Activated CD4-positive, alpha-beta T cell treated with anti-CD3 and anti-CD28 coated beads, Interleukin-10, Interleukin-2, amounts not matched to agents 100 ng/mL and 50 ng/mL, durations not matched to agents 16 hours and 8 hours (primary cell): ENCODE measurements at regions not wholly inside any gene's neighbourhood (a gene's known extent, or its start where the extent isn't known, plus 50 kb on each side); places are given as distances from the start of the nearest gene placed in this dataset.
"Not testable (repeated sequence)": the region's sequence is repeated elsewhere in the genome, so short reads cannot be mapped to it uniquely, and the experiment has no call there.

Experiments
- DNase-seq: peaks from one replicate; pipeline ENCODE4 v3.0.0-alpha.2; 2020

- DNase-seq = no peak
These were observed 516.0 kb downstream of the REEP3 start for GRCh38 chr10:64037071-64037661.

- no peak for DNase-seq
These were observed 516.9 kb downstream of the REEP3 start for GRCh38 chr10:64038107-64038506.

- DNase-seq = no peak
These were observed 518.0 kb downstream of the REEP3 start for GRCh38 chr10:64039198-64039597.

GRCh38 chr10:64040781-64041180 is 519.6 kb downstream of the REEP3 start:
- no peak for DNase-seq

GRCh38 chr10:64041185-64041988 is 520.2 kb downstream of the REEP3 start:
- peak; percentile 90 for DNase-seq

- DNase-seq = no peak
These were observed 520.8 kb downstream of the REEP3 start for GRCh38 chr10:64041989-64042490.

GRCh38 chr10:64044098-64044497 is 522.9 kb downstream of the REEP3 start:
- no peak for DNase-seq

GRCh38 chr10:64044957-64045632 is 523.9 kb downstream of the REEP3 start:
- DNase-seq = not testable (repeated sequence)

- DNase-seq = no peak
These were observed 533.2 kb downstream of the REEP3 start for GRCh38 chr10:64054392-64054791.

GRCh38 chr10:64059884-64060283 is 538.7 kb downstream of the REEP3 start:
- DNase-seq = no peak

- DNase-seq = no peak
These were observed 539.2 kb downstream of the REEP3 start for GRCh38 chr10:64060389-64060788.

GRCh38 chr10:64062793-64063192 is 541.6 kb downstream of the REEP3 start:
- no peak for DNase-seq

GRCh38 chr10:64067009-64067606 is 545.9 kb downstream of the REEP3 start:
- DNase-seq = no peak

GRCh38 chr10:64067859-64068258 is 546.7 kb downstream of the REEP3 start:
- DNase-seq = no peak

GRCh38 chr10:64070241-64070640 is 549.0 kb downstream of the REEP3 start:
- no peak for DNase-seq

GRCh38 chr10:64071218-64071617 is 550.0 kb downstream of the REEP3 start:
- no peak for DNase-seq

GRCh38 chr10:64075604-64076003 is 554.4 kb downstream of the REEP3 start:
- no peak for DNase-seq

GRCh38 chr10:64076322-64076940 is 555.2 kb downstream of the REEP3 start:
- no peak for DNase-seq

GRCh38 chr10:64079341-64079740 is 558.1 kb downstream of the REEP3 start:
- DNase-seq = no peak

GRCh38 chr10:64080071-64080470 is 558.9 kb downstream of the REEP3 start:
- no peak for DNase-seq

- no peak for DNase-seq
These were observed 560.8 kb downstream of the REEP3 start for GRCh38 chr10:64081947-64082482.

GRCh38 chr10:64086083-64086767 is 565.0 kb downstream of the REEP3 start:
- no peak for DNase-seq
